ENCODE measurements at regions not wholly inside any gene's neighbourhood (a gene's known extent, or its start where the extent isn't known, plus 50 kb on each side); places are given as distances from the start of the nearest gene placed in this dataset.

DNA sequence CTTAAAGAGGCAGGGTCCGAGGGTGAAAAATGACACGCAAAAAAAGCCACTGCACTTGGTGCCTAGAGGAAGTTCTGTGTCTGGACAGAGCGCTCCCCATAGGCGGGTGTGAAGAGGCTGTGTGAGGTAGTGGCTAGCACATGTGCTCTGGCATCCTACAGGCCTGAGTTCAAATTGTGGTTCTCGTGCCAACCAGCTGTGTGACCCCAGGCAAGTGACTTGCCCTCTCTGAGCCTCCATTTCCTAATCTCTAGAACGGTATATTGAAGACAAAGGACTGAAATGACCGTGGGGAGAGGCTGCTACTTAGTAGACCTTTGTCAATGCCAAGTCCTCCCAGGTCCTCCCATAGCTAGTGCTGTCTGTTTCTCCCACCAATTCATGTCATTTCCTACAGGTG lies 79.1 kb upstream of the MYL10 start:
- DNase-seq (ENCODE audit: low read depth): no peak
- no peak overlapping the region for H3K4me3 ChIP-seq (ENCODE audit: low read length)
- TF ChIP-seq, protein P1, sequence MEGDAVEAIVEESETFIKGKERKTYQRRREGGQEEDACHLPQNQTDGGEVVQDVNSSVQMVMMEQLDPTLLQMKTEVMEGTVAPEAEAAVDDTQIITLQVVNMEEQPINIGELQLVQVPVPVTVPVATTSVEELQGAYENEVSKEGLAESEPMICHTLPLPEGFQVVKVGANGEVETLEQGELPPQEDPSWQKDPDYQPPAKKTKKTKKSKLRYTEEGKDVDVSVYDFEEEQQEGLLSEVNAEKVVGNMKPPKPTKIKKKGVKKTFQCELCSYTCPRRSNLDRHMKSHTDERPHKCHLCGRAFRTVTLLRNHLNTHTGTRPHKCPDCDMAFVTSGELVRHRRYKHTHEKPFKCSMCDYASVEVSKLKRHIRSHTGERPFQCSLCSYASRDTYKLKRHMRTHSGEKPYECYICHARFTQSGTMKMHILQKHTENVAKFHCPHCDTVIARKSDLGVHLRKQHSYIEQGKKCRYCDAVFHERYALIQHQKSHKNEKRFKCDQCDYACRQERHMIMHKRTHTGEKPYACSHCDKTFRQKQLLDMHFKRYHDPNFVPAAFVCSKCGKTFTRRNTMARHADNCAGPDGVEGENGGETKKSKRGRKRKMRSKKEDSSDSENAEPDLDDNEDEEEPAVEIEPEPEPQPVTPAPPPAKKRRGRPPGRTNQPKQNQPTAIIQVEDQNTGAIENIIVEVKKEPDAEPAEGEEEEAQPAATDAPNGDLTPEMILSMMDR (IDR thresholded peaks at IDR 0.05; ENCODE audit: insufficient read depth, low read depth, low read length, missing control alignments): no peak

DNA sequence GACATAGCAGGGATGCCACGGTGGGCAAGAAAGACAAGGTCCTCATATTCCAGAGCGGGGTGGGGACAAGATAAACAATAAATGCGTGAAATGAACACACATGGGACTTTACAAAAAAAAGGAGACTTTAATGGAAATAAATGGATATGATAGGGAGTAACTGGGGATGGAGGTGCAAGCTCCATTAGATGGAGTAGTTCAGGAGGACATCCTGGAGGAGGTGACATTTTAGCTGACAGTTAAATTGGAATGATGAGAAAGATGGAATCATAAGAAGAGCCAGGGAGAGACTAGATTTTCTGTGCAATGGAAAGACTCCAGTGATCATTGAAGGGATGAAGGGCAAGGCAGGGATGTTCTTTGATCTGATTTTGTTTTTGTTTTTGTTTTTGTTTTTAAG lies 83.6 kb upstream of the MYL10 start:
- no peak for DNase-seq (ENCODE audit: low read depth)
- TF ChIP-seq, protein P1 (IDR thresholded peaks at IDR 0.05; ENCODE audit: insufficient read depth, low read depth, low read length, missing control alignments): no peak
- H3K4me3 ChIP-seq (ENCODE audit: low read length): no peak overlapping the region

DNA sequence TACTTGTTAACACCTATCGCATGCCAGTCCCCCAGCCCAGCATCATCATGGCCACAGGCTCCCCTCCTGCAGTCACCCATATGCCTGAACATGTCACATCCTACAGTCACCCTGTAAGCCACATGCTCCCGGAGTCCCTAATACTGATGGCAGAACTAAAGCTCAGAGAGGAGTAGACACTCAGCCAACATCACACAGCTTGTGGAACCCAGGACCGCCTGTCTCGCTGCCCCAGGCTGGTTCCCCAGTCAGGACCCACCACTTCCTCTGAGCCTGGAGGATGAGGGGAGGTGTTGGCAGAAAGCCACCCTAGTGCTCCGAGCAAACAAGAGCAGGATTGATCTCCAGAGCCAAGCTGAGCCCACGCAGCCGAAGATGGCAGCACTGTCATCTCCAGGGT lies 85.0 kb upstream of the MYL10 start:
- H3K4me3 ChIP-seq (ENCODE audit: low read length): no peak overlapping the region
- TF ChIP-seq, protein P1 (IDR thresholded peaks at IDR 0.05; ENCODE audit: insufficient read depth, low read depth, low read length, missing control alignments): no peak
- no peak for DNase-seq (ENCODE audit: low read depth)

DNA sequence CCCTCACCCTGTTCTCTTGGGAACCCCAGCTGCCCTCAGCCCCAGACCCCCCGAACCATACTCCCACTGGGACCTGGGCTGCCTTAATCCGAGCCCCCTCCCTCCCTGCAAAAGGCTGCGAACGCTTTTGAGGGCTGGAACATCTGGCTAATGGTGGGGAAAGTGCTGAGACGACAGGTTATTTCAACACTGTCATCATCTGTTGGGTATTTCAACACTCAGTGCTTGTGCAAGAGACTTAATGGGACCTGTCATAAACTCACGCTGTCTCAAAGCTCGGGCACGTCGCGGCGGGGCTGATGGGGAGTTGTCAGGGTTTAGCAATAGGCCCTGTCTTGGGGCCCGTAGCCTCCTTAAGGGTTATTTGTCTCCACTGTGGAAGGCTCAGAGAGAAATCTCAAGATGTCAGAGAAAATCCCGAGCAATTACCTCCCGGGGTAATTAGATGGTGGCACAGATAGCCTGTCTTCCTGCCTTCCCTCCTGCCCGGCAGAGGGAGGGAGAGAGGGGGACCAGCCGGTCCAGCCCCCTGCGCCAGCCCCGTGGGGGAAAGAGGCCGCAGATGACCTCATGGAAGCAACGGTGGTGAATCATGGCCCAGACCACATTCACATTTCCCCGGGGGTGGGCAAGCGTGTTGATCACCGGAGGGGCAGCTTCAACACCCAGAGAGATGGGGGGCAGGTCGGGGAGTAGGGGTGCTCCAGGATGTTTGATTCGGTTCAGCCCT lies 88.7 kb upstream of the MYL10 start:
- peak overlapping the region; percentile 10 for H3K4me3 ChIP-seq (ENCODE audit: low read length)
- DNase-seq (ENCODE audit: low read depth): peak; percentile 98
- TF ChIP-seq, protein P1 (IDR thresholded peaks at IDR 0.05; ENCODE audit: insufficient read depth, low read depth, low read length, missing control alignments): no peak

DNA sequence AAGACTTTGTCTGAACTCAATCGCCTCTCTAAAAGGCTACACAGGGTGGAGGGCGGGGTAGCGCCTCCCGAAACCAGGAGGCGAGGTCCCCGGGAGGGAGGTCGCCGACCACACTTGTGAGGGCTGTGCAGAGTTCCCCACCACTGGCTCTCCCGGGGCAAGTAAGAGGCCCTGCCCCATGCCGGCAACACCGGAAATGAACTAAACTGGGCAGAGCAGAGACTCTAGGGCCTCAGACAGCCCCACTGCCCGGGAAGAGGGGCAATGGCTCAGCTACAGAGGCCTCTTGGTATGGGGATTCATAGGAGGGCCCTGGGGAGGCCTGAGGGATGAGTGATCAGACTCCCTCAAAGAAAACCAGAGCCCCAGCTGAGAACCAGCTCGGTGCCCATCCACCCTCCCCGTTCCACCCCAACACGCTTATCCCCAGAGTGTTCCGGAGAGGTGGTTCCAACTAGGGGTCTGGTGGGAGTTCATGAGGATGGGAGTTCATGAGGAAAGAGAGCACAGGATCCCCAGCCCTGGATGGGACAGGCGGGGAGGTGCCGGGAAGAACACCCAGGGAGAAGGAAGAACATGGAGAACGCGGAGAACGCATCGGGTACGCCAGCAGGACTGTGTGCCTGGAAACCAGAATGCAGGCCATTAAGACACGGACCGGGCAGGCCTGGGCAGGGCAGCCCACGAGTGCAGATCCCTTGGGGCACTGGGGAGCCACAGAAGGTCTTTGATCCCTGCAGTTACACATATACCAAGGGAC lies 89.4 kb upstream of the MYL10 start:
- no peak for DNase-seq (ENCODE audit: low read depth)
- no peak overlapping the region for H3K4me3 ChIP-seq (ENCODE audit: low read length)
- TF ChIP-seq, protein P1 (IDR thresholded peaks at IDR 0.05; ENCODE audit: insufficient read depth, low read depth, low read length, missing control alignments): no peak

DNA sequence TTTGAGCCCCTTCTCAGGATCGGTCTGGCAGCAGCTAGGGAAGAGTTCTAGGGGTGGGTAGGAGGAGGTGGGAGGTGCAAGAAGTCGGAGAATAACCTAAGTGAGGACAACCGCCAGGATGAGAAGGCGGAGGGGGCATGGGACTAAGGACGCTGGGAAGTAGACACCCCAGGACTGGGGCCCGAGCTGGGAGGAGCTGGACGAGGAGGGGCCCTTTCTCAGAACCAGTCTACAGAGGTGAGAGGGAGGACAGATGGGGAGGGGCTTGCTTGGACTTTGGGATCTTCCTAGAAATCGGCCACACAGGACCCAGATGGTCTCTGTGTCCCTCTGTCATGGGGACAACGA lies 90.0 kb upstream of the MYL10 start:
- no peak for DNase-seq (ENCODE audit: low read depth)
- TF ChIP-seq, protein P1 (IDR thresholded peaks at IDR 0.05; ENCODE audit: insufficient read depth, low read depth, low read length, missing control alignments): no peak
- H3K4me3 ChIP-seq (ENCODE audit: low read length): no peak overlapping the region
